Trophoblast cell (in vitro differentiated cells and primary cell): ENCODE measurements at regions not wholly inside any gene's neighbourhood (a gene's known extent, or its start where the extent isn't known, plus 50 kb on each side); places are given as distances from the start of the nearest gene placed in this dataset.

Source experiments
- DNase-seq, 2 donors: peaks; one replicate each; pipeline ENCODE4 v3.0.0-alpha.2; 2016
- H2AFZ ChIP-seq: 2 replicates; pipeline ENCODE4 v1.6.1; 2013; ENCODE audit warnings: low read length, moderate library complexity, mild to moderate bottlenecking; ENCODE audit not compliant: insufficient read depth, poor library complexity
- H2AK5ac ChIP-seq: 2 replicates; pipeline ENCODE4 v1.6.1; 2013; ENCODE audit warnings: mild to moderate bottlenecking, low read length
- H2BK120ac ChIP-seq: 2 replicates; pipeline ENCODE4 v1.6.1; 2013; ENCODE audit warnings: low read length, mild to moderate bottlenecking, moderate library complexity; ENCODE audit not compliant: insufficient read depth, poor library complexity
- H2BK12ac ChIP-seq: 2 replicates; pipeline ENCODE4 v1.6.1; 2013; ENCODE audit warnings: mild to moderate bottlenecking, low read length, moderate library complexity
- H2BK5ac ChIP-seq: 2 replicates; pipeline ENCODE4 v1.6.1; 2013; ENCODE audit warnings: low read length, low read depth, moderate library complexity, mild to moderate bottlenecking; ENCODE audit not compliant: poor library complexity
- H3K14ac ChIP-seq: 2 replicates; pipeline ENCODE4 v1.6.1; 2013; ENCODE audit warnings: mild to moderate bottlenecking, low read length
- H3K18ac ChIP-seq: 2 replicates; pipeline ENCODE4 v1.6.1; 2013; ENCODE audit warnings: mild to moderate bottlenecking, low read length
- H3K23ac ChIP-seq: 2 replicates; pipeline ENCODE4 v1.6.1; 2013; ENCODE audit warnings: low read length
- H3K27ac ChIP-seq: 2 replicates; pipeline ENCODE4 v1.5.1; 2013; ENCODE audit warnings: low read depth, mild to moderate bottlenecking, inconsistent platforms, low read length, moderate library complexity
- H3K27me3 ChIP-seq: 2 replicates; pipeline ENCODE4 v1.6.1; 2013; ENCODE audit warnings: inconsistent platforms, mild to moderate bottlenecking, low read length, moderate library complexity; ENCODE audit not compliant: insufficient read depth
- H3K36me3 ChIP-seq, 2 experiments: 1 replicate in 1 of 2; 2 replicates in 1 of 2; pipeline ENCODE4 v1.6.1; 2013; ENCODE audit warnings: low read length in 2 of 2, mild to moderate bottlenecking in 2 of 2, moderate library complexity in 1 of 2; ENCODE audit not compliant: insufficient read depth in 2 of 2, control insufficient read depth in 1 of 2
- H3K4ac ChIP-seq: 2 replicates; pipeline ENCODE4 v1.6.1; 2013; ENCODE audit warnings: low read depth, mild to moderate bottlenecking, low read length, moderate library complexity
- H3K4me1 ChIP-seq, 2 experiments: 1 replicate in 1 of 2; 2 replicates in 1 of 2; pipeline ENCODE4 v1.6.1; 2013; ENCODE audit warnings: low read length in 2 of 2, mild to moderate bottlenecking in 2 of 2, moderate library complexity in 1 of 2; ENCODE audit not compliant: insufficient read depth in 2 of 2, control insufficient read depth in 1 of 2
- H3K4me2 ChIP-seq: 2 replicates; pipeline ENCODE4 v1.6.1; 2013; ENCODE audit warnings: inconsistent platforms, mild to moderate bottlenecking, low read length, moderate library complexity
- H3K4me3 ChIP-seq: 2 replicates; pipeline ENCODE4 v1.5.1; 2013; ENCODE audit warnings: mild to moderate bottlenecking, low read depth, low read length, inconsistent platforms
- H3K79me1 ChIP-seq: one replicate; pipeline ENCODE4 v1.6.1; 2013; ENCODE audit warnings: low read length
- H3K79me2 ChIP-seq: 2 replicates; pipeline ENCODE4 v1.6.1; 2013; ENCODE audit warnings: low read length, mild to moderate bottlenecking; ENCODE audit not compliant: control insufficient read depth, insufficient read depth, poor library complexity
- H3K9ac ChIP-seq: 2 replicates; pipeline ENCODE4 v1.6.1; 2013; ENCODE audit warnings: mild to moderate bottlenecking, low read length
- H3K9me3 ChIP-seq: 2 replicates; pipeline ENCODE4 v1.6.1; 2013; ENCODE audit warnings: low read depth, mild to moderate bottlenecking, control low read depth, inconsistent platforms, low read length; ENCODE audit not compliant: insufficient read depth
- H4K12ac ChIP-seq: 2 replicates; pipeline ENCODE4 v1.6.1; 2013; ENCODE audit warnings: low read depth, mild to moderate bottlenecking, low read length, moderate library complexity
- H4K8ac ChIP-seq: 2 replicates; pipeline ENCODE4 v1.6.1; 2013; ENCODE audit warnings: low read depth, mild to moderate bottlenecking, low read length, moderate library complexity
- H4K91ac ChIP-seq: one replicate; pipeline ENCODE4 v1.6.1; 2013; ENCODE audit warnings: low read depth, mild to moderate bottlenecking, low read length, moderate library complexity
- WGBS: extraction: QIAGEN DNeasy Blood & Tissue Kit; methylation state at CpG from one replicate; pipeline ENCODE4 v1.1.7; 2013; ENCODE audit warnings: missing lambda C conversion rate; ENCODE audit not compliant: insufficient read length, insufficient coverage; ENCODE audit errors: extremely low coverage; 5-methylcytosine and 5-hydroxymethylcytosine counted together

GRCh38 chr20:21014528-21014927 is 91.6 kb downstream of the LINC00237 start:
- Histone ChIP-seq H3K4me1 (no peaks in the 10 kb centered on the region), H3K9me3 (no peaks in the 10 kb centered on the region), H3K27ac (no peak overlapping the region), H4K12ac (no peak overlapping the region), H2AK5ac (no peak overlapping the region), H2BK12ac (no peak overlapping the region), H3K4me3 (no peak overlapping the region), H3K79me2 (no peaks in the 10 kb centered on the region), H3K79me1 (no peaks in the 10 kb centered on the region), H4K91ac (no peak overlapping the region), H3K27me3 (no peaks in the 10 kb centered on the region), H3K4me2 (no peak overlapping the region), H2BK5ac (no peak overlapping the region), H3K36me3 (no peaks in the 10 kb centered on the region), H3K4ac (no peak overlapping the region), H3K18ac (no peak overlapping the region), H3K14ac (no peak overlapping the region), H2AFZ (no peak overlapping the region), H3K9ac (no peak overlapping the region), H4K8ac (no peak overlapping the region), H2BK120ac (no peak overlapping the region), H3K23ac (no peak overlapping the region)
- no peak for DNase-seq
- no CpG with 5 or more reads among the region's 1 CpG for WGBS

- no CpG with 5 or more reads among the region's 7 CpGs for WGBS
- H2BK12ac ChIP-seq = no peak overlapping the region
- H3K79me1 ChIP-seq = no peaks in the 10 kb centered on the region
- no peak for DNase-seq
- H3K4me2 ChIP-seq = no peak overlapping the region
- H3K4ac ChIP-seq = no peak overlapping the region
- H2AFZ ChIP-seq = no peak overlapping the region
- no peaks in the 10 kb centered on the region for H3K4me1 ChIP-seq
- H2BK120ac ChIP-seq = no peak overlapping the region
- no peak overlapping the region for H3K18ac ChIP-seq
- H3K27ac ChIP-seq = no peak overlapping the region
- H2AK5ac ChIP-seq = no peak overlapping the region
- H3K9ac ChIP-seq = no peak overlapping the region
- H3K36me3 ChIP-seq = no peaks in the 10 kb centered on the region
- H3K4me3 ChIP-seq = no peak overlapping the region
- no peak overlapping the region for H4K91ac ChIP-seq
- no peak overlapping the region for H2BK5ac ChIP-seq
- no peak overlapping the region for H4K8ac ChIP-seq
- no peak overlapping the region for H4K12ac ChIP-seq
- H3K14ac ChIP-seq = no peak overlapping the region
- no peaks in the 10 kb centered on the region for H3K27me3 ChIP-seq
- H3K9me3 ChIP-seq = peaks cover 2% of the 10 kb centered on the region
- no peak overlapping the region for H3K23ac ChIP-seq
- no peaks in the 10 kb centered on the region for H3K79me2 ChIP-seq
Measured at GRCh38 chr20:21008951-21009350, 97.2 kb downstream of the LINC00237 start.

GRCh38 chr20:21006611-21007010 is 99.5 kb downstream of the LINC00237 start:
- no peak overlapping the region for H4K8ac ChIP-seq
- H3K18ac ChIP-seq = no peak overlapping the region
- H3K9ac ChIP-seq = no peak overlapping the region
- no peak overlapping the region for H3K4me2 ChIP-seq
- H3K79me2 ChIP-seq = no peaks in the 10 kb centered on the region
- H2BK12ac ChIP-seq = no peak overlapping the region
- no peak for DNase-seq
- H2BK5ac ChIP-seq = no peak overlapping the region
- no peak overlapping the region for H3K4ac ChIP-seq
- no peak overlapping the region for H3K23ac ChIP-seq
- no peaks in the 10 kb centered on the region for H3K79me1 ChIP-seq
- H3K27ac ChIP-seq = no peak overlapping the region
- H3K4me3 ChIP-seq = no peak overlapping the region
- no peak overlapping the region for H2BK120ac ChIP-seq
- H3K36me3 ChIP-seq = no peaks in the 10 kb centered on the region
- H2AFZ ChIP-seq = no peak overlapping the region
- H3K4me1 ChIP-seq = no peaks in the 10 kb centered on the region
- H3K9me3 ChIP-seq = peaks cover 2% of the 10 kb centered on the region
- no peak overlapping the region for H4K12ac ChIP-seq
- H4K91ac ChIP-seq = no peak overlapping the region
- H3K27me3 ChIP-seq = no peaks in the 10 kb centered on the region
- H3K14ac ChIP-seq = no peak overlapping the region
- no peak overlapping the region for H2AK5ac ChIP-seq

- Histone ChIP-seq H3K4me1 (no peaks in the 10 kb centered on the region), H4K8ac (no peak overlapping the region), H3K79me1 (no peaks in the 10 kb centered on the region), H3K4ac (no peak overlapping the region), H3K27me3 (no peaks in the 10 kb centered on the region), H2BK12ac (no peak overlapping the region), H3K9me3 (peaks cover 2% of the 10 kb centered on the region), H2BK5ac (no peak overlapping the region), H3K9ac (no peak overlapping the region), H3K27ac (no peak overlapping the region), H3K4me2 (no peak overlapping the region), H4K91ac (no peak overlapping the region), H2AFZ (no peak overlapping the region), H3K18ac (no peak overlapping the region), H2BK120ac (no peak overlapping the region), H3K79me2 (no peaks in the 10 kb centered on the region), H3K36me3 (no peaks in the 10 kb centered on the region), H2AK5ac (no peak overlapping the region), H4K12ac (no peak overlapping the region), H3K14ac (no peak overlapping the region), H3K4me3 (no peak overlapping the region), H3K23ac (no peak overlapping the region)
- no peak for DNase-seq
- WGBS = no CpG with 5 or more reads among the region's 8 CpGs
Measured at GRCh38 chr20:21004386-21005076, 101.6 kb downstream of the LINC00237 start.
